PC-9 (cell line): ENCODE measurements at regions not wholly inside any gene's neighbourhood (a gene's known extent, or its start where the extent isn't known, plus 50 kb on each side); places are given as distances from the start of the nearest gene placed in this dataset.

ENCODE experiments used
- CTCF ChIP-seq: fragments of 200-600 bp; sonication (generic); conservative IDR thresholded peaks from 2 replicates; pipeline ENCODE4 v1.6.1; 2017; ENCODE audit warnings: mixed run types, antibody characterized with exemption, mild to moderate bottlenecking, moderate library complexity
- EZH2 ChIP-seq: fragments of 200-600 bp; sonication (generic); IDR thresholded peaks from 2 replicates; pipeline ENCODE4 v1.8.0; 2017; ENCODE audit warnings: antibody characterized with exemption, low read depth

DNA sequence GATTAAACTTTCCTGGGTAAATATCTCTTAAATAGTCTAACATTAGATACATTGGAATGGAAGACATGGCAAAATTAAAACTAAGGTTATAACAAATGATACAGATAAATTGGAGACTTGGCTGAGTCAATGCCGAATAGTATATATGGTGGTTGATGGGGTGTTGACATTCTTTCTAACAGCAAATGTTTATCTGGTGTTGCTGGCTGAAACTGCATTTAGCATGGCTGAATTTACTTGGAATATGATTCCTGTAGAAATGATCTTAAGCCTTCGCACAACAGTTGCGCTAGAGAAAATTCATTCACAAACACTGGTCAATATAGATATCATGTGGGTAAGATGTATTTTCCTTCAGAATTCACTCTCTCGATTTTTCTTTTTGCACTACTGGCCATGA, 646.0 kb upstream of the CXADR start:
- TF ChIP-seq CTCF (no peak), EZH2 (no peak)
